ENCODE measurements at regions not wholly inside any gene's neighbourhood (a gene's known extent, or its start where the extent isn't known, plus 50 kb on each side); places are given as distances from the start of the nearest gene placed in this dataset.

DNA sequence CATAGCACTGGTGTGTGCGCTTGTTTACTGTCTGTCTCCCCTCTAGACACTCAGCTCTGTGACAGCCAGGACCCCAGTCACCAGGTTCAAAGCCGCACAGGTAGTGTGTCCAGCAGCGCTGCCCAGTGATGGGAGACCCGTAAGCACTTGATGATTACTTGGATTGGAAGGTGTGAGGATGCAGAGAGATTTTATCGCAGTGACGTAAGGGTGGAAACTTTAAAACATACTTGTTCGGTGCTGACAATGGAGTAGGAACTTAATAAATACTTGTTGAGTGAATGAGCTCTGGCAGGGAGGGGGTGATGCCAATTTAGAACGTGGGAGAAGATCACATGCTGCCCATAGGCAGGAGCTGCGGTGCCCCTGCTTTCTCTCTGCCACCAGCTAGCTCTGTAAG lies 99.2 kb upstream of the PITX1 start:
- Histone ChIP-seq H3K9me3 (ENCODE audit: control insufficient read depth, low read depth, low read length) (no peaks in the 10 kb centered on the region), H3K27ac (ENCODE audit: insufficient read length, low read depth, low read length) (no peak overlapping the region), H3K79me2 (ENCODE audit: insufficient read depth, low read length) (no peaks in the 10 kb centered on the region), H2AFZ (ENCODE audit: low read length) (no peak overlapping the region), H3K14ac (ENCODE audit: insufficient read depth, low read length) (no peak overlapping the region), H3K4me2 (ENCODE audit: insufficient read depth, insufficient read length, low read length) (no peak overlapping the region), H3K27me3 (ENCODE audit: insufficient read depth, low read length) (no peaks in the 10 kb centered on the region), H4K20me1 (ENCODE audit: control insufficient read depth, insufficient read depth, insufficient read length) (no peaks in the 10 kb centered on the region), H3T11ph (ENCODE audit: low read length) (no peak overlapping the region), H2AK5ac (ENCODE audit: insufficient read length, low read length) (no peak overlapping the region), H4K91ac (ENCODE audit: insufficient read length, low read depth, low read length) (no peak overlapping the region), H2BK12ac (ENCODE audit: insufficient read length, low read depth, low read length) (no peak overlapping the region), H2BK15ac (ENCODE audit: low read depth, low read length) (no peak overlapping the region), H3K56ac (ENCODE audit: insufficient read length, low read depth, low read length) (no peak overlapping the region), H2BK20ac (ENCODE audit: low read depth, low read length, poor library complexity, severe bottlenecking) (no peak overlapping the region), H3K79me1 (ENCODE audit: insufficient read depth, low read depth, low read length, poor library complexity, severe bottlenecking) (no peaks in the 10 kb centered on the region), H2BK5ac (ENCODE audit: insufficient read length, low read length) (no peak overlapping the region), H3K4me1 (ENCODE audit: insufficient read depth, low read length) (no peaks in the 10 kb centered on the region), H3K4ac (ENCODE audit: low read depth, low read length) (no peak overlapping the region), H3K9ac (ENCODE audit: extremely low read depth, insufficient read length, low read length) (no peak overlapping the region), H2BK120ac (ENCODE audit: low read depth, low read length, poor library complexity, severe bottlenecking) (no peak overlapping the region), H3K23ac (ENCODE audit: insufficient read length, low read depth, low read length) (no peak overlapping the region), H4K5ac (ENCODE audit: insufficient read length, low read depth, low read length) (no peak overlapping the region), H3K18ac (ENCODE audit: insufficient read length, low read depth, low read length) (no peak overlapping the region), H4K8ac (replicated peaks; ENCODE audit: insufficient read length, low read depth, low read length) (no peak overlapping the region), H3K23me2 (ENCODE audit: insufficient read length, low read depth, low read length, poor library complexity, severe bottlenecking) (no peaks in the 10 kb centered on the region)
- no peak for DNase-seq
- TF ChIP-seq, protein P1, sequence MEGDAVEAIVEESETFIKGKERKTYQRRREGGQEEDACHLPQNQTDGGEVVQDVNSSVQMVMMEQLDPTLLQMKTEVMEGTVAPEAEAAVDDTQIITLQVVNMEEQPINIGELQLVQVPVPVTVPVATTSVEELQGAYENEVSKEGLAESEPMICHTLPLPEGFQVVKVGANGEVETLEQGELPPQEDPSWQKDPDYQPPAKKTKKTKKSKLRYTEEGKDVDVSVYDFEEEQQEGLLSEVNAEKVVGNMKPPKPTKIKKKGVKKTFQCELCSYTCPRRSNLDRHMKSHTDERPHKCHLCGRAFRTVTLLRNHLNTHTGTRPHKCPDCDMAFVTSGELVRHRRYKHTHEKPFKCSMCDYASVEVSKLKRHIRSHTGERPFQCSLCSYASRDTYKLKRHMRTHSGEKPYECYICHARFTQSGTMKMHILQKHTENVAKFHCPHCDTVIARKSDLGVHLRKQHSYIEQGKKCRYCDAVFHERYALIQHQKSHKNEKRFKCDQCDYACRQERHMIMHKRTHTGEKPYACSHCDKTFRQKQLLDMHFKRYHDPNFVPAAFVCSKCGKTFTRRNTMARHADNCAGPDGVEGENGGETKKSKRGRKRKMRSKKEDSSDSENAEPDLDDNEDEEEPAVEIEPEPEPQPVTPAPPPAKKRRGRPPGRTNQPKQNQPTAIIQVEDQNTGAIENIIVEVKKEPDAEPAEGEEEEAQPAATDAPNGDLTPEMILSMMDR (conservative IDR thresholded peaks at IDR 0.05) = no peak
- Mint-ChIP-seq H3K4me1 (no peaks in the 10 kb centered on the region), H3K36me3 (ENCODE audit: insufficient read depth in 1 of 3, low read depth in 3 of 3) (no peaks in the 10 kb centered on the region), H3K9me3 (no peaks in the 10 kb centered on the region), H3K4me3 (no peak overlapping the region; a peak in 1 of 5 replicates), H3K27me3 (ENCODE audit: low read depth) (peaks cover 33% of the 10 kb centered on the region), H3K27ac (no peak overlapping the region)
- no CpG with 5 or more reads among the region's 9 CpGs for WGBS (ENCODE audit: extremely low coverage, insufficient read length, low lambda C conversion rate)
